Ovary (tissue), 3 donors: ENCODE measurements at regions not wholly inside any gene's neighbourhood (a gene's known extent, or its start where the extent isn't known, plus 50 kb on each side); places are given as distances from the start of the nearest gene placed in this dataset.

Source experiments
- POLR2A ChIP-seq: fragments of 450-650 bp; IDR thresholded peaks from one replicate; pipeline ENCODE4 v1.6.1; 2017; ENCODE audit warnings: antibody characterized with exemption, mild to moderate bottlenecking, moderate library complexity
- TF ChIP-seq, protein P1 (sequence below), 3 donors: fragments of 450-650 bp in 2 of 3; fragments of 200-600 bp in 1 of 3; IDR thresholded peaks; one replicate each; pipeline versions ENCODE4 v1.5.1 to v1.8.0; 2016 to 2022; ENCODE audit warnings: antibody characterized with exemption in 3 of 3, mild to moderate bottlenecking in 1 of 3
- donor health status: DM: no; HTN: no; CAD: no.

DNA sequence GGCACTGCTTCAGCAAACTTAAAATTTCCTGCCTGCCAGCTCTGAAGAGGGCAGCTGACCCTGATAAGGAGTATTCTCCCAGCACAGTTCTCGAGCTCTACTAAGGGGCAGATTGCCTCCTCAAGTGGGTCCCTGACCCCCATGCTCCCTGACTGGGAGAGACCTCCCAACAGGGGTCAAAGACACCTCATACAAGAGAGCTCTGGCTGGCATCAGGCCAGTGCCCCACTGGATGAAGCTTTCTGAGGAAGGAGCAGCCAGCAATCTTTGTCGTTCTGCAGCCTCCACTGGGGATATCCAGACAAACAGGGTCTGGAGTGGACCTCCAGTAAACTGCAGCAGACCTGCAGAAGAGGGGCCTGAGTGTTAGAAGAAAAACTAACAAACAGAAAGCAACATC, 1118.3 kb upstream of the ADGRL3 start:
- no peak for TF ChIP-seq POLR2A
- TF ChIP-seq, protein P1, sequence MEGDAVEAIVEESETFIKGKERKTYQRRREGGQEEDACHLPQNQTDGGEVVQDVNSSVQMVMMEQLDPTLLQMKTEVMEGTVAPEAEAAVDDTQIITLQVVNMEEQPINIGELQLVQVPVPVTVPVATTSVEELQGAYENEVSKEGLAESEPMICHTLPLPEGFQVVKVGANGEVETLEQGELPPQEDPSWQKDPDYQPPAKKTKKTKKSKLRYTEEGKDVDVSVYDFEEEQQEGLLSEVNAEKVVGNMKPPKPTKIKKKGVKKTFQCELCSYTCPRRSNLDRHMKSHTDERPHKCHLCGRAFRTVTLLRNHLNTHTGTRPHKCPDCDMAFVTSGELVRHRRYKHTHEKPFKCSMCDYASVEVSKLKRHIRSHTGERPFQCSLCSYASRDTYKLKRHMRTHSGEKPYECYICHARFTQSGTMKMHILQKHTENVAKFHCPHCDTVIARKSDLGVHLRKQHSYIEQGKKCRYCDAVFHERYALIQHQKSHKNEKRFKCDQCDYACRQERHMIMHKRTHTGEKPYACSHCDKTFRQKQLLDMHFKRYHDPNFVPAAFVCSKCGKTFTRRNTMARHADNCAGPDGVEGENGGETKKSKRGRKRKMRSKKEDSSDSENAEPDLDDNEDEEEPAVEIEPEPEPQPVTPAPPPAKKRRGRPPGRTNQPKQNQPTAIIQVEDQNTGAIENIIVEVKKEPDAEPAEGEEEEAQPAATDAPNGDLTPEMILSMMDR (IDR thresholded peaks at IDR 0.05), result no peak
